Esophagus muscularis mucosa (tissue), 3 donors: ENCODE measurements at regions not wholly inside any gene's neighbourhood (a gene's known extent, or its start where the extent isn't known, plus 50 kb on each side); places are given as distances from the start of the nearest gene placed in this dataset.

Experiments
- CTCF ChIP-seq, 3 experiments: fragments of 200-600 bp in 2 of 3; fragments of 450-650 bp in 1 of 3; sonication (generic) in 2 of 3; IDR thresholded peaks; one replicate each; pipeline ENCODE4 v1.5.1; 2017 to 2019; ENCODE audit warnings: antibody characterized with exemption in 3 of 3, mild to moderate bottlenecking in 2 of 3, moderate library complexity in 1 of 3
- POLR2A ChIP-seq: fragments of 450-650 bp; IDR thresholded peaks from one replicate; pipeline ENCODE4 v1.6.1; 2017; ENCODE audit warnings: antibody characterized with exemption, moderate library complexity, mild to moderate bottlenecking, low read depth
- POLR2AphosphoS5 ChIP-seq, 2 donors: sonication (generic); formaldehyde crosslinking; IDR thresholded peaks; one replicate each; pipeline ENCODE4 v1.6.1; 2017; ENCODE audit warnings: antibody characterized with exemption in 2 of 2

- no peak for TF ChIP-seq CTCF (IDR thresholded peaks at IDR 0.05)
- TF ChIP-seq POLR2AphosphoS5 (IDR thresholded peaks at IDR 0.05), result no peak
- no peak for TF ChIP-seq POLR2A
Measured at GRCh38 chr13:102536695-102537485, 59.9 kb upstream of the TPP2 start.
